K562 (cell line): ENCODE measurements at regions not wholly inside any gene's neighbourhood (a gene's known extent, or its start where the extent isn't known, plus 50 kb on each side); places are given as distances from the start of the nearest gene placed in this dataset.

ENCODE experiments used
- ATAC-seq: fragments of 200-7000 bp; cut with Tn5 transposase; 3 replicates; pipeline ENCODE4 v1.9.1; 2020; ENCODE audit warnings: moderate library complexity
- BruUV-seq: library from RNA; stranded (reverse); fragments of 400-500 nt; replicated peaks from 2 replicates; lab custom pipeline; 2021; lab: Mats Ljungman, UMichigan
- CTCF ChIA-PET: fragments of 300-600 bp; formaldehyde crosslinking; extraction: SDS; loops from one replicate; lab custom pipeline; 2021; ENCODE audit warnings: low intra/inter-chr PET ratio; lab: Yijun Ruan, JAX
- POLR2A ChIA-PET: fragments of 300-600, 350-650 bp; sonication (Branson Sonifier 250); formaldehyde crosslinking; extraction: SDS; loops from one replicate; lab custom pipeline; 2021; ENCODE audit warnings: antibody characterized with exemption, inconsistent platforms; lab: Yijun Ruan, JAX
- DNase-seq, 4 experiments: peaks; one replicate each; pipeline versions ENCODE4 v3.0.0 to v3.0.0-alpha.2; 2011 to 2018; ENCODE audit warnings: low spot score in 3 of 4, mixed read lengths in 3 of 4; ENCODE audit errors: extremely low read depth in 1 of 4
- FAIRE-seq: peaks from 2 replicates; lab custom pipeline; 2011; peaks lifted over from hg19 to GRCh38; lab: Jason Lieb, UNC
- H2AFZ ChIP-seq: 2 replicates; pipeline ENCODE4 v1.6.0; 2011; ENCODE audit warnings: low read depth, low read length, control low read depth, inconsistent platforms
- H3K27ac ChIP-seq: fragments of 200-600 bp; 3 replicates; pipeline ENCODE4 v1.8.0; 2011; ENCODE audit warnings: low read depth, mild to moderate bottlenecking, control low read depth, inconsistent platforms, low read length, moderate library complexity, mixed read lengths; ENCODE audit errors: extremely low read depth
- H3K27me3 ChIP-seq, 2 experiments: fragments of 300-600 bp in 1 of 2; 2 replicates in 1 of 2; 3 replicates in 1 of 2; pipeline versions ENCODE4 v1.6.0 to v1.8.0; 2011; ENCODE audit warnings: inconsistent platforms in 2 of 2, low read length in 2 of 2, mild to moderate bottlenecking in 1 of 2, mixed read lengths in 1 of 2, moderate library complexity in 1 of 2; ENCODE audit not compliant: control insufficient read depth in 2 of 2, insufficient read depth in 2 of 2
- H3K36me3 ChIP-seq: fragments of 300-600 bp; 3 replicates; pipeline ENCODE4 v1.8.0; 2011; ENCODE audit warnings: mild to moderate bottlenecking, low read length, inconsistent platforms; ENCODE audit not compliant: control insufficient read depth, insufficient read depth
- H3K4me1 ChIP-seq, 2 experiments: fragments of 200-600 bp in 1 of 2; replicated peaks in 1 of 2; 2 replicates in 1 of 2; 3 replicates in 1 of 2; pipeline versions ENCODE4 v1.5.1 to v1.8.0; 2011; ENCODE audit warnings: inconsistent platforms in 2 of 2, low read length in 2 of 2, mild to moderate bottlenecking in 1 of 2, mixed read lengths in 1 of 2, moderate library complexity in 1 of 2; ENCODE audit not compliant: control insufficient read depth in 2 of 2, insufficient read depth in 2 of 2
- H3K4me2 ChIP-seq: 2 replicates; pipeline ENCODE4 v1.6.1; 2011; ENCODE audit warnings: low read length, control low read depth, inconsistent platforms, mixed read lengths; ENCODE audit not compliant: insufficient read depth
- H3K4me3 ChIP-seq: fragments of 200-600 bp; sonication (generic), shearing (Covaris generic); 2 replicates; pipeline ENCODE4 v1.5.1; 2016; ENCODE audit warnings: control low read depth, inconsistent platforms
- H3K79me2 ChIP-seq: fragments of 200-600 bp; 3 replicates; pipeline ENCODE4 v1.8.0; 2011; ENCODE audit warnings: low read length, inconsistent platforms; ENCODE audit not compliant: control insufficient read depth, insufficient read depth
- H3K9ac ChIP-seq, 2 experiments: 2 replicates each; pipeline versions ENCODE4 v1.6.0 to v1.6.1; 2011; ENCODE audit warnings: low read depth in 2 of 2, low read length in 2 of 2, control low read depth in 1 of 2, inconsistent platforms in 1 of 2, mild to moderate bottlenecking in 1 of 2, mixed read lengths in 1 of 2; ENCODE audit not compliant: insufficient read depth in 1 of 2
- H3K9me1 ChIP-seq: one replicate; pipeline ENCODE4 v1.6.0; 2011; ENCODE audit warnings: inconsistent platforms, mild to moderate bottlenecking, low read length, moderate library complexity; ENCODE audit not compliant: control insufficient read depth, insufficient read depth
- H3K9me3 ChIP-seq: replicated peaks from 2 replicates; pipeline ENCODE4 v1.5.1; 2011; ENCODE audit warnings: low read depth, low read length, inconsistent platforms; ENCODE audit not compliant: control insufficient read depth, insufficient read depth
- H4K20me1 ChIP-seq: replicated peaks from 2 replicates; pipeline ENCODE4 v1.6.1; 2011; ENCODE audit warnings: low read length, inconsistent platforms, mixed read lengths; ENCODE audit not compliant: control insufficient read depth, insufficient read depth
- ETS2 ChIP-seq: IDR thresholded peaks from 2 replicates; pipeline ENCODE4 v1.6.1; 2016; ENCODE audit warnings: borderline replicate concordance, missing genetic modification characterization, mild to moderate bottlenecking, moderate library complexity, missing compliant biosample characterization; ENCODE audit not compliant: poor library complexity, severe bottlenecking
- FOXJ3 ChIP-seq: sonication (generic); formaldehyde crosslinking; IDR thresholded peaks from 2 replicates; pipeline ENCODE4 v1.4.0; 2020; ENCODE audit warnings: mild to moderate bottlenecking, missing genetic modification reagents
- HNRNPK ChIP-seq: fragments of 200-400 bp; formaldehyde crosslinking; IDR thresholded peaks from one replicate; pipeline ENCODE4 v1.6.1; 2018; ENCODE audit warnings: mild to moderate bottlenecking, low read depth, low read length; ENCODE audit not compliant: poor library complexity, severe bottlenecking
- MCM2 ChIP-seq: fragments of 450-650 bp; IDR thresholded peaks from 2 replicates; pipeline ENCODE4 v1.6.1; 2017; ENCODE audit warnings: low read depth, mild to moderate bottlenecking
- NCOA1 ChIP-seq: fragments of 450-650 bp; IDR thresholded peaks from 2 replicates; pipeline ENCODE4 v1.6.1; 2016; ENCODE audit warnings: low read depth
- NFE2 ChIP-seq: IDR thresholded peaks from 2 replicates; pipeline ENCODE4 v1.6.1; 2014; ENCODE audit warnings: antibody characterized with exemption, low read depth
- RAD21 ChIP-seq, 2 experiments: fragments of 250-450 bp in 1 of 2; fragments of 450-650 bp in 1 of 2; sonication (Bioruptor Pico) in 1 of 2; formaldehyde crosslinking in 1 of 2; IDR thresholded peaks in 1 of 2; conservative IDR thresholded peaks in 1 of 2; 2 replicates each; pipeline versions ENCODE4 v1.4.0 to v1.8.0; 2020 to 2022; ENCODE audit warnings: mild to moderate bottlenecking in 2 of 2, moderate library complexity in 1 of 2
- TAF15 ChIP-seq: fragments of 200-400 bp; formaldehyde crosslinking; IDR thresholded peaks from 2 replicates; pipeline ENCODE4 v1.6.1; 2017; ENCODE audit warnings: mild to moderate bottlenecking, low read depth, low read length, moderate library complexity
- ZBTB49 ChIP-seq: sonication (generic); formaldehyde crosslinking; IDR thresholded peaks from 2 replicates; pipeline ENCODE4 v1.8.0; 2022; ENCODE audit warnings: missing genetic modification reagents, mild to moderate bottlenecking, borderline replicate concordance
- ZNF766 ChIP-seq: fragments of 200-800 bp; sonication (Bioruptor generic); conservative IDR thresholded peaks from 2 replicates; pipeline ENCODE4 v1.6.1; 2016; ENCODE audit warnings: missing genetic modification characterization, missing compliant biosample characterization
- WGBS: fragments of 100-300 bp; shearing (Covaris generic); methylation state at CpG from one replicate; pipeline ENCODE4 v1.1.6; 2016; ENCODE audit warnings: low coverage, mixed read lengths; ENCODE audit not compliant: insufficient coverage; ENCODE audit errors: missing lambda C conversion rate; 5-methylcytosine and 5-hydroxymethylcytosine counted together
- in situ Hi-C: fragments of 300-500 bp; cut with MboI; formaldehyde crosslinking; loops from 4 replicates; pipeline ENCODE4 v1.15.0; 2018; ENCODE audit warnings: inconsistent platforms, mixed read lengths
- intact Hi-C: fragments of 100-400 bp; cut with micrococcal nuclease; formaldehyde crosslinking; loops from 2 replicates; pipeline ENCODE4 v1.14.2; 2022
- TF ChIP-seq, protein P1 (sequence below): fragments of 450-650 bp; IDR thresholded peaks from 2 replicates; pipeline ENCODE4 v1.6.1; 2016; ENCODE audit warnings: borderline replicate concordance
- TF ChIP-seq, protein P2 (sequence below): conservative IDR thresholded peaks from 2 replicates; pipeline ENCODE4 v1.6.1; 2011; ENCODE audit warnings: low read depth, mild to moderate bottlenecking, low read length; ENCODE audit not compliant: control insufficient read depth
- TF ChIP-seq, protein P3 (sequence below): fragments of 450-650 bp; formaldehyde crosslinking; IDR thresholded peaks from 2 replicates; pipeline ENCODE4 v1.4.0; 2022; ENCODE audit warnings: missing genetic modification characterization

DNA sequence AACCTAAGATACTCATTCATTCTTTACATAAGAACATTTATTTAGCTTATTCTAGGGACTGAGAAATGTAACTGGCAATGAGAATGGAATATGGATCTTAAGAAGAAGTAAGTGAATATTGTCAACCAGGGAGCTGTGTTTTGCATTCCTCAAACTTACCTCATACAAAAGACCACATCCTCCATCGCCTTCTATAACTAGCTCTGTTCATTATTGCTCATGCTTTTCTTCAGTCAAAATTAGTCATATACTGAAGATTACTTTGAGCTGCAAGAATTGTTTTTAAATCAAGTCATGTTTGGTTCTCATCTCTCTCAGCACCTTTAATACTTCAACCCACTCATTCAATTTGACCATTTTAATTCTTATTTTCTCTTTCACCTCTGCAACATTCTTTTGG, 140.3 kb upstream of the RASA1 start (continued):
- TF ChIP-seq, protein P1, sequence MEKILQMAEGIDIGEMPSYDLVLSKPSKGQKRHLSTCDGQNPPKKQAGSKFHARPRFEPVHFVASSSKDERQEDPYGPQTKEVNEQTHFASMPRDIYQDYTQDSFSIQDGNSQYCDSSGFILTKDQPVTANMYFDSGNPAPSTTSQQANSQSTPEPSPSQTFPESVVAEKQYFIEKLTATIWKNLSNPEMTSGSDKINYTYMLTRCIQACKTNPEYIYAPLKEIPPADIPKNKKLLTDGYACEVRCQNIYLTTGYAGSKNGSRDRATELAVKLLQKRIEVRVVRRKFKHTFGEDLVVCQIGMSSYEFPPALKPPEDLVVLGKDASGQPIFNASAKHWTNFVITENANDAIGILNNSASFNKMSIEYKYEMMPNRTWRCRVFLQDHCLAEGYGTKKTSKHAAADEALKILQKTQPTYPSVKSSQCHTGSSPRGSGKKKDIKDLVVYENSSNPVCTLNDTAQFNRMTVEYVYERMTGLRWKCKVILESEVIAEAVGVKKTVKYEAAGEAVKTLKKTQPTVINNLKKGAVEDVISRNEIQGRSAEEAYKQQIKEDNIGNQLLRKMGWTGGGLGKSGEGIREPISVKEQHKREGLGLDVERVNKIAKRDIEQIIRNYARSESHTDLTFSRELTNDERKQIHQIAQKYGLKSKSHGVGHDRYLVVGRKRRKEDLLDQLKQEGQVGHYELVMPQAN = no peak
- TF ChIP-seq, protein P2, sequence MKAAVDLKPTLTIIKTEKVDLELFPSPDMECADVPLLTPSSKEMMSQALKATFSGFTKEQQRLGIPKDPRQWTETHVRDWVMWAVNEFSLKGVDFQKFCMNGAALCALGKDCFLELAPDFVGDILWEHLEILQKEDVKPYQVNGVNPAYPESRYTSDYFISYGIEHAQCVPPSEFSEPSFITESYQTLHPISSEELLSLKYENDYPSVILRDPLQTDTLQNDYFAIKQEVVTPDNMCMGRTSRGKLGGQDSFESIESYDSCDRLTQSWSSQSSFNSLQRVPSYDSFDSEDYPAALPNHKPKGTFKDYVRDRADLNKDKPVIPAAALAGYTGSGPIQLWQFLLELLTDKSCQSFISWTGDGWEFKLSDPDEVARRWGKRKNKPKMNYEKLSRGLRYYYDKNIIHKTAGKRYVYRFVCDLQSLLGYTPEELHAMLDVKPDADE = no peak

DNA sequence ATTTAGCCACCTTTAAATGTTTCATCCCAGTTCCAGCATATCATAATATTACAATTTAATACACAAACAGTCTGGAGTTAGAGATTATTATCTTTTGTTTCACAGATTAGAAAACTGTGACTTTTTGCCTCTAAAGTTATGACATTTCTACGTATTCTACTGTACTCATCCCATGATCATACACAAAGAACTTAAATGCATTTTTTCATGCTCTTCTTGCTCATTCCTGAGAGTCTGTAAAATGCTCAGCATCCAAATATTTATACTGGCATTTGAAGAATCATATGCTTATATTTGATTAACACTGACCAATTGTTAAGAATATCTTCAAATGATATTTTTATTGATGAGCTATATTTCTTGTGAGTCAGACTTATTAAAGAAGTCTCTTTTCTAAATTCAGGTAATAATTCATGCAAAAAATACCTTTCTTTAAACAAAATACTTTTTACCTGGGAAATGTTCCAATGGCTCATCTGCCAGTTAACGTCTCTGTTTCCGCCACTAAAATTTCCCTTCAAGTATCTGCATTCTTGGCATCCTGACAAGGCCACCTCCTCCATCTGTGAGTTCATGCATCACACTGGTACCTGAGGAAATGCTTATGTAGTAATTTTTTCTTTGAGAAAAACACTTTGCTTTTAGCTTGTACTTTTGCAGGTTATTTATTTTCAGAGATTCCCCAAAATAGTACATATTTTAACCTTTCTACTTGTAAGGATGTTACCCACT, 139.6 kb upstream of the RASA1 start:
- WGBS = 63% methylated on average over 3 of the region's 3 CpGs
- in situ Hi-C loops (no loop called here), intact Hi-C loops (no loop called here)
- Histone ChIP-seq H3K9me3 (no peaks in the 10 kb centered on the region), H2AFZ (no peak overlapping the region), H3K9me1 (no peaks in the 10 kb centered on the region), H3K27me3 (no peaks in the 10 kb centered on the region), H3K36me3 (no peaks in the 10 kb centered on the region), H3K9ac (no peak overlapping the region), H4K20me1 (no peaks in the 10 kb centered on the region), H3K4me3 (no peak overlapping the region), H3K79me2 (no peaks in the 10 kb centered on the region), H3K27ac (no peak overlapping the region), H3K4me2 (no peak overlapping the region), H3K4me1 (no peaks in the 10 kb centered on the region)
- ATAC-seq = no peak
- no peak for DNase-seq
- FAIRE-seq = no peak
- ChIA-PET CTCF (no interaction called here), POLR2A (interaction anchor here (1.6 kb wide), 1 partner anchor 10 kb away, joined by 3 read pairs; no protein-coding TSS in a partner anchor)
- BruUV-seq = no TSS peak
- TF ChIP-seq, protein P3, sequence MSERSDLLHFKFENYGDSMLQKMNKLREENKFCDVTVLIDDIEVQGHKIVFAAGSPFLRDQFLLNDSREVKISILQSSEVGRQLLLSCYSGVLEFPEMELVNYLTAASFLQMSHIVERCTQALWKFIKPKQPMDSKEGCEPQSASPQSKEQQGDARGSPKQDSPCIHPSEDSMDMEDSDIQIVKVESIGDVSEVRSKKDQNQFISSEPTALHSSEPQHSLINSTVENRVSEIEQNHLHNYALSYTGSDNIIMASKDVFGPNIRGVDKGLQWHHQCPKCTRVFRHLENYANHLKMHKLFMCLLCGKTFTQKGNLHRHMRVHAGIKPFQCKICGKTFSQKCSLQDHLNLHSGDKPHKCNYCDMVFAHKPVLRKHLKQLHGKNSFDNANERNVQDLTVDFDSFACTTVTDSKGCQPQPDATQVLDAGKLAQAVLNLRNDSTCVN (CRISPR knock-in tag) = no peak
- TF ChIP-seq NCOA1 (no peak), ZBTB49 (CRISPR knock-in tag) (no peak), MCM2 (no peak), NFE2 (no peak), RAD21 (CRISPR knock-in tag; conservative IDR thresholded peaks at IDR 0.05 in 1 of 2, IDR thresholded peaks at IDR 0.05 in 1 of 2) (no peak), FOXJ3 (no peak), HNRNPK (no peak), ZNF766 (CRISPR knock-in tag) (no peak), TAF15 (no peak), ETS2 (tag) (no peak)
